Dendritic cell treated with granulocyte-macrophage colony-stimulating factor and Interleukin-4, amounts not matched to agents 40 ng/mL and 50 ng/mL, for 4 days (primary cell): ENCODE measurements at regions not wholly inside any gene's neighbourhood (a gene's known extent, or its start where the extent isn't known, plus 50 kb on each side); places are given as distances from the start of the nearest gene placed in this dataset.
A peak's percentile ranks its signal among the peaks of the same experiment; 100 is the strongest.

Source experiments
- H3K27ac Mint-ChIP-seq: one replicate; pipeline ENCODE4 v1.8.0; 2022; ENCODE audit warnings: mild to moderate bottlenecking, mixed read lengths
- H3K27me3 Mint-ChIP-seq: one replicate; pipeline ENCODE4 v1.8.0; 2022; ENCODE audit warnings: mild to moderate bottlenecking, mixed read lengths
- H3K36me3 Mint-ChIP-seq: one replicate; pipeline ENCODE4 v1.8.0; 2022; ENCODE audit warnings: low read depth, mixed read lengths
- H3K4me1 Mint-ChIP-seq: one replicate; pipeline ENCODE4 v1.8.0; 2022; ENCODE audit warnings: low read depth, mixed read lengths
- H3K4me3 Mint-ChIP-seq: one replicate; pipeline ENCODE4 v1.8.0; 2022; ENCODE audit warnings: mild to moderate bottlenecking, moderate library complexity, mixed read lengths
- H3K9me3 Mint-ChIP-seq: one replicate; pipeline ENCODE4 v1.8.0; 2022; ENCODE audit warnings: mixed read lengths
- intact Hi-C: fragments of 100-400 bp; cut with micrococcal nuclease; formaldehyde crosslinking; loops from one replicate; pipeline ENCODE4 v1.15.0; 2022

DNA sequence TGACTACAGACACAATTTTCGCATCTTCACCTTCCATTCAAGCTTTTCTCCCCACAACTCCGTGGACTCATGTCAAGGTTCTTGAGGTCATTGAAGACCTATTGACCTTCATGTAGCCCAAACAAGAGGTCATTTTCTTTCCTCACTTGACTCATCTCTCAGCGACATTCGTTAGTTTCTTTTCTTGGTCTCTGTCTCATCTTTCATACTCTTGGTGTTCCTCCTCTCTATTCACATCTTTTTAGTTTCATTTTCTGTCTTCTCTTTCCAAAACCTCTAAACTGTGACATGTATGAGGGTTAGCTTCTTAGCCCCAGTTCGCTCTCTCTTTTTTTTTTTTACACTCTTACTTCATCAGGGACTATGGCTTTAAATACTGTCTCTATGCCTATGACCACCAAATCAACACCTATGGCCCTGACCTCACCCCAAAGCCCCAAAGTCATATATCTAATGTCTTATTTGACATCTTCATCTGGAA is 128.6 kb upstream of the BACH2 start:
- H3K9me3 Mint-ChIP-seq: peaks cover 13% of the 10 kb centered on the region
- no peak overlapping the region for H3K27ac Mint-ChIP-seq
- H3K36me3 Mint-ChIP-seq: no peaks in the 10 kb centered on the region
- intact Hi-C loops: no loop called here
- H3K4me1 Mint-ChIP-seq: no peaks in the 10 kb centered on the region
- H3K27me3 Mint-ChIP-seq: peaks cover 1% of the 10 kb centered on the region
- no peak overlapping the region for H3K4me3 Mint-ChIP-seq

DNA sequence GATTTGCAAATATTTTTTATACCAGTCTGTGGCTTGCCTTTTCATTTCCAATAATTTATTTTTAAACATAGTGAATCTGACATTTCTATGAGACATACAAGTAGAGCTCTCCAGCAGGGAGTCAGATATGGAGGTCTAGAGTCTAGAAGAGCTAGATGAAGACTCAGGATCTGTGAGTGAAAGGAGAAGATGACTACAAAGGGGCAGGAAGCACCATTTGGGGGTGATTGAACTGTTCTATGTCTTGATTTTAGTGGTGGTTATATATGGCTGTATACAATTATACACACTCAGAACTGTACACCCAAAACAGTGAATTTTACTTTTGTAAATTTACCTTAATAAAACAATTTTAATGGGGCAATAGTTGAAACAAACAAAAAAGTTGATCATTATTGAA is 127.9 kb upstream of the BACH2 start:
- Mint-ChIP-seq H3K27me3 (peaks cover 1% of the 10 kb centered on the region), H3K27ac (no peak overlapping the region), H3K9me3 (peaks cover 7% of the 10 kb centered on the region), H3K4me1 (no peaks in the 10 kb centered on the region), H3K36me3 (no peaks in the 10 kb centered on the region), H3K4me3 (no peak overlapping the region)
- intact Hi-C loops: no loop called here

DNA sequence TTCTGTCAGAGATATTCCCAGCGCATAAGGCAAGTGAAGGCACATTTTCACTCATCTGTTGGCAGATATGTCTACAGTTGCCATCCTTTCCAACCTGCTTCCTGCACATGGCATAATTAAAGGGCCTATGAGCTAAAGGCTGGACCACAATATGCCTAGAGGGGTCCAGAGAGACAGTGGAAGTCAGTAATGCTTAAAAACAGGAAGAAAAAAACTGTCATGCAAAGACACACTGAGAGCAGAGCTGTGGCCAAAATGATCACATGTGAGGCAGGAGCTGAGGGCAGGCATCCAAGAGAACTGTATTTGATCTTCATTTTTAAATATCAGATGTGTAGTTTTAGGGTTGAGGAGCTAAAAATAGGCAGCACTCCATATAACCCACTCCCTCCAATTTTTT is 125.0 kb upstream of the BACH2 start:
- Mint-ChIP-seq H3K36me3 (no peaks in the 10 kb centered on the region), H3K27me3 (peaks cover 1% of the 10 kb centered on the region), H3K4me1 (no peaks in the 10 kb centered on the region), H3K4me3 (no peak overlapping the region), H3K9me3 (no peaks in the 10 kb centered on the region), H3K27ac (no peak overlapping the region)
- intact Hi-C loops: no loop called here

- no peaks in the 10 kb centered on the region for H3K36me3 Mint-ChIP-seq
- intact Hi-C loops: no loop called here
- peaks cover 1% of the 10 kb centered on the region for H3K27me3 Mint-ChIP-seq
- no peaks in the 10 kb centered on the region for H3K9me3 Mint-ChIP-seq
- no peak overlapping the region for H3K27ac Mint-ChIP-seq
- no peak overlapping the region for H3K4me3 Mint-ChIP-seq
- no peaks in the 10 kb centered on the region for H3K4me1 Mint-ChIP-seq
These were observed 123.9 kb upstream of the BACH2 start for GRCh38 chr6:90420500-90420899.

GRCh38 chr6:90417385-90417784 is 120.7 kb upstream of the BACH2 start:
- Mint-ChIP-seq H3K4me1 (peaks cover 10% of the 10 kb centered on the region), H3K36me3 (no peaks in the 10 kb centered on the region), H3K9me3 (no peaks in the 10 kb centered on the region)

DNA sequence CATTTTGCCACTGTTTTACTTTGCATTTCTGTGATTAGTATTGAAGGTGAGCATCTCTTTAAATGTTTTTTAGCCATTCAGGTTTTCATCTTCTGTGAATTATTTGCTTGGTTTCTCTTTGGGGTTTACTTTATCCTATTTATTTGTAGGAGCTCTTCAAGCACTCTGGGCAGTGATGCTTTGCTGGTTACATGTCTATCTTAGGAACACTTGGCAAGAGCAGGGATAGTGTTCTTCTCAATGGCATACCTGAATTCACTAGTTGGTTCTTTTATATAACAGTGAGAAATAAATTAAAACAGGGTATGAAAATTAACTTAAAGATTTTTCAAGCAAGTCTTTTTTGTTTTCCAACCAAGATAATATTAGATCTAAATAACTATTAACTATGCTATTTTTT is 119.7 kb upstream of the BACH2 start:
- Mint-ChIP-seq H3K36me3 (no peaks in the 10 kb centered on the region), H3K4me3 (no peak overlapping the region), H3K27me3 (peaks cover 6% of the 10 kb centered on the region), H3K9me3 (no peaks in the 10 kb centered on the region), H3K4me1 (peaks cover 10% of the 10 kb centered on the region), H3K27ac (no peak overlapping the region)
- intact Hi-C loops: no loop called here

More at GRCh38 chr6:90417385-90417784, 120.7 kb upstream of the BACH2 start:
- Mint-ChIP-seq H3K27ac (no peak overlapping the region), H3K4me3 (no peak overlapping the region), H3K27me3 (peaks cover 6% of the 10 kb centered on the region)
- intact Hi-C loops: no loop called here

DNA sequence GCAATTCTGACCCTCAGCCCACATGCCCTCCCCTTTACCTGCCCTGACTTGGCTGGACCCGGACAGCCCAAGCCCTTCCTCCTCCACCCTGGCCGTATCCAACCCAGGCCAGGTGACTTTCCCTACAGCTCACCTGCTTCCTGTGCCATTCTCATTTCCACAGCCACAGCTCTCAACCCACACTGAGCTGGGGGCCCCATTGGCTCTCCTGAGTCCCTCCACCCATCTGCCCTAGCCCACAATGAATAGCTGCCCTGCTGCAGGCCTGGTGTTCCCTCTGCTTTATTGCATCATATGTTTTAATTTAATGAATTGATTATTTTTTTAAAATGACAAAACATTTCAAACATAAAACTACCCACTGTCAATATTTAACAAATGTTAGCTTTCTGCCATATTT is 118.5 kb upstream of the BACH2 start:
- H3K4me3 Mint-ChIP-seq: no peak overlapping the region

GRCh38 chr6:90414352-90414751 is 117.7 kb upstream of the BACH2 start:
- no peak overlapping the region for H3K27ac Mint-ChIP-seq
- no peaks in the 10 kb centered on the region for H3K9me3 Mint-ChIP-seq
- no peak overlapping the region for H3K4me3 Mint-ChIP-seq
- H3K27me3 Mint-ChIP-seq: peaks cover 6% of the 10 kb centered on the region
- no peaks in the 10 kb centered on the region for H3K36me3 Mint-ChIP-seq
- H3K4me1 Mint-ChIP-seq: peaks cover 10% of the 10 kb centered on the region
- intact Hi-C loops: no loop called here

More for the DNA sequence above, 118.5 kb upstream of the BACH2 start:
- Mint-ChIP-seq H3K9me3 (no peaks in the 10 kb centered on the region), H3K4me1 (peaks cover 10% of the 10 kb centered on the region), H3K36me3 (no peaks in the 10 kb centered on the region), H3K27me3 (peaks cover 6% of the 10 kb centered on the region), H3K27ac (no peak overlapping the region)
- intact Hi-C loops: no loop called here

DNA sequence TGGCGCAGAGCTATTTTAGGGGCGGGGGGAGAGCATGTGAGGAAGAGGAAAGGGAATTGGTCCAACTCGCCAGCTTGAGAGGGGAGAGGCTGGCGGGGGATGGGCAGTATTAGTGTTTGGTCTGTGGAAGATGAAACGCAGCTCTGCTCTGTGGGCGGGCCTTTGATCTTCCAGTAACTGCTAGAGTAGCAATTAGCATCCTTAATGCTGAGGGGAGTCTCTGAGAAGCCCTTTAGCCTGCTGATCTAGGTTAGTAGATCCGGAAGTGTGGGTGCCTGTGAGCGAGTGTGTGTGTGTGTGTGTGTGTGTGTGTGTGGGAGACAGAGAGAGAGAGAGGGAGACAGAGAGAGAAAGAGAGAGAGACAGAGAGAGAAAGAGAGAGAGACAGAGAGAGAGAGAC is 117.2 kb upstream of the BACH2 start:
- no peak overlapping the region for H3K27ac Mint-ChIP-seq
- peaks cover 6% of the 10 kb centered on the region for H3K27me3 Mint-ChIP-seq
- H3K36me3 Mint-ChIP-seq: no peaks in the 10 kb centered on the region
- peak overlapping the region; percentile 10 for H3K4me3 Mint-ChIP-seq
- peaks cover 10% of the 10 kb centered on the region for H3K4me1 Mint-ChIP-seq
- intact Hi-C loops: no loop called here
- no peaks in the 10 kb centered on the region for H3K9me3 Mint-ChIP-seq

- Mint-ChIP-seq H3K36me3 (no peaks in the 10 kb centered on the region), H3K27me3 (peaks cover 6% of the 10 kb centered on the region), H3K4me3 (no peak overlapping the region), H3K4me1 (peaks cover 10% of the 10 kb centered on the region), H3K27ac (no peak overlapping the region), H3K9me3 (no peaks in the 10 kb centered on the region)
- intact Hi-C loops: no loop called here
These were observed 116.8 kb upstream of the BACH2 start for GRCh38 chr6:90413396-90413795.

- H3K27ac Mint-ChIP-seq: no peak overlapping the region
- H3K9me3 Mint-ChIP-seq: no peaks in the 10 kb centered on the region
- H3K36me3 Mint-ChIP-seq: no peaks in the 10 kb centered on the region
- peaks cover 6% of the 10 kb centered on the region for H3K27me3 Mint-ChIP-seq
- peaks cover 10% of the 10 kb centered on the region for H3K4me1 Mint-ChIP-seq
- H3K4me3 Mint-ChIP-seq: no peak overlapping the region
- intact Hi-C loops: no loop called here
These were observed 116.1 kb upstream of the BACH2 start for GRCh38 chr6:90412538-90413369.

GRCh38 chr6:90411292-90411781 is 114.7 kb upstream of the BACH2 start:
- H3K4me3 Mint-ChIP-seq: no peak overlapping the region
- H3K27me3 Mint-ChIP-seq: peaks cover 6% of the 10 kb centered on the region
- no peaks in the 10 kb centered on the region for H3K36me3 Mint-ChIP-seq
- H3K9me3 Mint-ChIP-seq: no peaks in the 10 kb centered on the region
- peaks cover 10% of the 10 kb centered on the region for H3K4me1 Mint-ChIP-seq
- intact Hi-C loops: no loop called here
- H3K27ac Mint-ChIP-seq: no peak overlapping the region

DNA sequence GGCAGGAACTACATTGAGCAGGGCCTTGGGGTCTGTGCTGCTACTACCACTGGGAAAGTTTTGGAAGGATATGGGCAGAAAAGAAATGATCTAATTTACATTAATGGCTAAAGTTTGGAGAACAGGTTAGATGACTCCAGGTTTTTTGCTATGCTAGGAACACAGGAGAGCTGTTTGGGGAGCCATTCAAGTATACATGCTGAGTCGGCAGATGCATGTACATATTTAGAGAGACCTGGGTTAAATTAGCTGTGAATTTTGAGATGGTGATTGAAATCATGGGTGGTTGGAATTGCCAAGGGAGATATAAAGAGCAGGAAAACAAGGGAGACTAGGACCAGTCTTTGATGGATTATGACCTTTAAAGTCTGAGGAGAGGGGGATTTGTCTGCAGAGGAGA is 113.1 kb upstream of the BACH2 start:
- no peaks in the 10 kb centered on the region for H3K9me3 Mint-ChIP-seq
- peaks cover 6% of the 10 kb centered on the region for H3K27me3 Mint-ChIP-seq
- no peak overlapping the region for H3K27ac Mint-ChIP-seq
- H3K4me1 Mint-ChIP-seq: peaks cover 10% of the 10 kb centered on the region
- no peaks in the 10 kb centered on the region for H3K36me3 Mint-ChIP-seq
- H3K4me3 Mint-ChIP-seq: no peak overlapping the region
- intact Hi-C loops: no loop called here

DNA sequence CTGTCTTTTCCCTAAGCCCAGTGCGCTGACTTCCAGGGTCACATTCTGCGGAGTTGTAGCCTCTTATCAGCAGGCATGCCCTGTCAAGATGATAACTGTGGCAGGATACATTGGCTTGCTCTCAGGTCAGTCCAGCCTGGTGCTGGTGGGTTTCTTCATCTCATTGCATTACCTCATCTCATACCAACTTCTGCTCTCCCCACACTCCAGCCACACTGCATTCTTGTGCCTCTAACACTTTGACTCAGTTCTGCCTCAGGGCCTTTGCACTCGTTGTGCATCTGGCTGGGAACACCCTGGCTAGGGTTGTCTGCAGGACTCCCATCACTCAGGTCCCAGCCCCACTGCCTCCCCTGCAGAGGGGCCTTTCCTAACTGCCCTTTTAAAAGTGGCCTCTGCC is 110.3 kb upstream of the BACH2 start:
- peaks cover 7% of the 10 kb centered on the region for H3K4me1 Mint-ChIP-seq
- intact Hi-C loops: no loop called here
- no peaks in the 10 kb centered on the region for H3K36me3 Mint-ChIP-seq
- H3K27ac Mint-ChIP-seq: no peak overlapping the region
- H3K27me3 Mint-ChIP-seq: no peaks in the 10 kb centered on the region
- no peaks in the 10 kb centered on the region for H3K9me3 Mint-ChIP-seq
- no peak overlapping the region for H3K4me3 Mint-ChIP-seq
